ENCODE measurements at regions not wholly inside any gene's neighbourhood (a gene's known extent, or its start where the extent isn't known, plus 50 kb on each side); places are given as distances from the start of the nearest gene placed in this dataset.

GRCh38 chr6:115634887-115635286, 425.8 kb downstream of the FRK start:
- no peaks in the 10 kb centered on the region for H3K36me3 ChIP-seq
- H3K9me3 ChIP-seq (ENCODE audit: severe bottlenecking), result no peaks in the 10 kb centered on the region
- no peak for TF ChIP-seq CTCF (IDR thresholded peaks at IDR 0.05; ENCODE audit: low read depth, low read length)
- H3K27me3 ChIP-seq (ENCODE audit: insufficient read depth, low read depth, severe bottlenecking), result no peaks in the 10 kb centered on the region
- H3K4me3 ChIP-seq (ENCODE audit: low read depth, low read length), result no peak overlapping the region
- H3K27ac ChIP-seq, result no peak overlapping the region
- DNase-seq, result no peak

- Histone ChIP-seq H3K36me3 (no peaks in the 10 kb centered on the region), H3K27ac (no peak overlapping the region), H3K27me3 (ENCODE audit: insufficient read depth, low read depth, severe bottlenecking) (no peaks in the 10 kb centered on the region), H3K9me3 (ENCODE audit: severe bottlenecking) (no peaks in the 10 kb centered on the region), H3K4me3 (ENCODE audit: low read depth, low read length) (no peak overlapping the region)
- no peak for DNase-seq
- TF ChIP-seq CTCF (IDR thresholded peaks at IDR 0.05; ENCODE audit: low read depth, low read length), result no peak
Measured at GRCh38 chr6:115634131-115634530, 426.6 kb downstream of the FRK start.

- H3K27ac ChIP-seq, result no peak overlapping the region
- DNase-seq, result no peak
- no peak for TF ChIP-seq CTCF (IDR thresholded peaks at IDR 0.05; ENCODE audit: low read depth, low read length)
- H3K9me3 ChIP-seq (ENCODE audit: severe bottlenecking), result no peaks in the 10 kb centered on the region
- H3K27me3 ChIP-seq (ENCODE audit: insufficient read depth, low read depth, severe bottlenecking), result no peaks in the 10 kb centered on the region
- H3K36me3 ChIP-seq, result no peaks in the 10 kb centered on the region
- no peak overlapping the region for H3K4me3 ChIP-seq (ENCODE audit: low read depth, low read length)
Measured at GRCh38 chr6:115631028-115631427, 429.7 kb downstream of the FRK start.

GRCh38 chr6:115630424-115631024, 430.2 kb downstream of the FRK start:
- H3K9me3 ChIP-seq (ENCODE audit: severe bottlenecking), result no peaks in the 10 kb centered on the region
- H3K27ac ChIP-seq, result no peak overlapping the region
- no peaks in the 10 kb centered on the region for H3K36me3 ChIP-seq
- no peak overlapping the region for H3K4me3 ChIP-seq (ENCODE audit: low read depth, low read length)
- no peaks in the 10 kb centered on the region for H3K27me3 ChIP-seq (ENCODE audit: insufficient read depth, low read depth, severe bottlenecking)
- TF ChIP-seq CTCF (IDR thresholded peaks at IDR 0.05; ENCODE audit: low read depth, low read length), result no peak
- no peak for DNase-seq

- no peaks in the 10 kb centered on the region for H3K36me3 ChIP-seq
- no peaks in the 10 kb centered on the region for H3K27me3 ChIP-seq (ENCODE audit: insufficient read depth, low read depth, severe bottlenecking)
- no peaks in the 10 kb centered on the region for H3K9me3 ChIP-seq (ENCODE audit: severe bottlenecking)
- no peak for TF ChIP-seq CTCF (IDR thresholded peaks at IDR 0.05; ENCODE audit: low read depth, low read length)
- no peak overlapping the region for H3K4me3 ChIP-seq (ENCODE audit: low read depth, low read length)
- no peak for DNase-seq
- no peak overlapping the region for H3K27ac ChIP-seq
Measured at GRCh38 chr6:115629415-115629814, 431.3 kb downstream of the FRK start.

- Histone ChIP-seq H3K9me3 (ENCODE audit: severe bottlenecking) (no peaks in the 10 kb centered on the region), H3K27me3 (ENCODE audit: insufficient read depth, low read depth, severe bottlenecking) (no peaks in the 10 kb centered on the region), H3K4me3 (ENCODE audit: low read depth, low read length) (no peak overlapping the region), H3K36me3 (no peaks in the 10 kb centered on the region), H3K27ac (no peak overlapping the region)
- no peak for TF ChIP-seq CTCF (IDR thresholded peaks at IDR 0.05; ENCODE audit: low read depth, low read length)
- DNase-seq, result no peak
Measured at GRCh38 chr6:115618256-115618655, 442.4 kb downstream of the FRK start.

Measured in WERI-Rb-1 (cell line).